GM21360 (cell line): ENCODE measurements at regions not wholly inside any gene's neighbourhood (a gene's known extent, or its start where the extent isn't known, plus 50 kb on each side); places are given as distances from the start of the nearest gene placed in this dataset.

Source experiments
- ATAC-seq: cut with Tn5 transposase; IDR thresholded peaks from one replicate; pipeline ENCODE4 v1.9.1; 2021; ENCODE audit warnings: mild to moderate bottlenecking, moderate library complexity; ENCODE audit not compliant: unreplicated experiment

GRCh38 chr10:120982507-120982906, 131.3 kb downstream of the WDR11 start:
- no peak for ATAC-seq

- no peak for ATAC-seq
Observed at GRCh38 chr10:120983721-120984120, 132.6 kb downstream of the WDR11 start.

- ATAC-seq, result no peak
Observed at GRCh38 chr10:120984221-120984620, 133.1 kb downstream of the WDR11 start.

GRCh38 chr10:120987359-120987758, 136.2 kb downstream of the WDR11 start:
- ATAC-seq, result no peak

- ATAC-seq, result no peak
Observed at GRCh38 chr10:120988751-120989150, 137.6 kb downstream of the WDR11 start.

GRCh38 chr10:120989279-120989678, 138.1 kb downstream of the WDR11 start:
- no peak for ATAC-seq

- ATAC-seq, result no peak
Observed at GRCh38 chr10:120989996-120990598, 138.9 kb downstream of the WDR11 start.

GRCh38 chr10:120990831-120991230, 139.7 kb downstream of the WDR11 start:
- ATAC-seq, result no peak

GRCh38 chr10:120993089-120993488, 141.9 kb downstream of the WDR11 start:
- ATAC-seq, result no peak

- no peak for ATAC-seq
Observed at GRCh38 chr10:120995768-120996167, 144.6 kb downstream of the WDR11 start.

GRCh38 chr10:120996456-120997034, 145.4 kb downstream of the WDR11 start:
- no peak for ATAC-seq

- no peak for ATAC-seq
Observed at GRCh38 chr10:120997313-120997712, 146.2 kb downstream of the WDR11 start.

- no peak for ATAC-seq
Observed at GRCh38 chr10:120997756-120998155, 146.6 kb downstream of the WDR11 start.

- ATAC-seq, result no peak
Observed at GRCh38 chr10:120998251-120998650, 147.1 kb downstream of the WDR11 start.

GRCh38 chr10:120998782-120999285, 147.7 kb downstream of the WDR11 start:
- no peak for ATAC-seq

GRCh38 chr10:120999868-121000267, 148.7 kb downstream of the WDR11 start:
- ATAC-seq, result no peak

- no peak for ATAC-seq
Observed at GRCh38 chr10:121002586-121003205, 151.5 kb downstream of the WDR11 start.

- no peak for ATAC-seq
Observed at GRCh38 chr10:121005948-121006587, 154.9 kb downstream of the WDR11 start.

GRCh38 chr10:121007264-121007663, 156.1 kb downstream of the WDR11 start:
- no peak for ATAC-seq

- no peak for ATAC-seq
Observed at GRCh38 chr10:121015916-121016315, 164.8 kb downstream of the WDR11 start.

- ATAC-seq, result no peak
Observed at GRCh38 chr10:121024905-121025584, 173.9 kb downstream of the WDR11 start.
